ENCODE measurements at regions not wholly inside any gene's neighbourhood (a gene's known extent, or its start where the extent isn't known, plus 50 kb on each side); places are given as distances from the start of the nearest gene placed in this dataset.

GRCh38 chr5:15069407-15069905 is 197.9 kb upstream of the ANKH start:
- CTCF ChIA-PET = no interaction called here
- ATAC-seq (ENCODE audit: low read depth) (no peak), DNase-seq (no peak)
- no peak overlapping the region for H2AFZ ChIP-seq (ENCODE audit: insufficient read depth, low read depth, low read length, poor library complexity, severe bottlenecking)
- H4K20me1 ChIP-seq (ENCODE audit: control insufficient read depth, insufficient read depth, low read length, poor library complexity, severe bottlenecking) = no peaks in the 10 kb centered on the region
- no peaks in the 10 kb centered on the region for H3K36me3 ChIP-seq (replicated peaks in 1 of 2; ENCODE audit: control extremely low read depth in 1 of 2, control insufficient read depth in 1 of 2, extremely low read depth in 1 of 2, insufficient read depth in 2 of 2, low read length in 1 of 2)
- H3K9me3 ChIP-seq (ENCODE audit: control extremely low read depth in 1 of 3, control insufficient read depth in 2 of 3, insufficient read depth in 1 of 3, low read length in 2 of 3) = peaks cover 0 to 5% (median 0%) of the 10 kb centered on the region in 3 donors
- Mint-ChIP-seq H3K4me3 (no peak overlapping the region), H3K4me1 (no peaks in the 10 kb centered on the region), H3K27me3 (no peaks in the 10 kb centered on the region), H3K27ac (no peak overlapping the region), H3K9me3 (ENCODE audit: insufficient read depth) (no peaks in the 10 kb centered on the region)
- H3K4me1 ChIP-seq (ENCODE audit: control insufficient read depth in 2 of 2, insufficient read depth in 2 of 2, low read length in 2 of 2) = no peaks in the 10 kb centered on the region
- H3K27me3 ChIP-seq (replicated peaks in 1 of 4; ENCODE audit: control extremely low read depth in 1 of 4, control insufficient read depth in 3 of 4, insufficient read depth in 4 of 4, low read length in 3 of 4) = peaks cover 0 to 6% (median 0%) of the 10 kb centered on the region in 4 experiments
- WGBS (ENCODE audit: insufficient coverage) = no CpG with 5 or more reads among the region's 1 CpG
- no peak overlapping the region for H3K9ac ChIP-seq (ENCODE audit: low read length)
- POLR2A ChIA-PET = no interaction called here
- H3K27ac ChIP-seq (ENCODE audit: low read length in 2 of 2) = no peak overlapping the region
- intact Hi-C loops (cut with micrococcal nuclease) = no loop called here
- TF ChIP-seq EZH2 (IDR thresholded peaks at IDR 0.05; ENCODE audit: borderline replicate concordance, insufficient read depth, low read depth, low read length, poor library complexity, severe bottlenecking) (no peak), CTCF (IDR thresholded peaks at IDR 0.05) (no peak)
- H3K79me2 ChIP-seq (ENCODE audit: control insufficient read depth, insufficient read depth, low read length) = no peaks in the 10 kb centered on the region
- H3K4me3 ChIP-seq (ENCODE audit: control extremely low read depth in 1 of 5, extremely low read depth in 1 of 5, insufficient read depth in 1 of 5, low read depth in 2 of 5, low read length in 4 of 5) = no peak overlapping the region
- H3K4me2 ChIP-seq (replicated peaks; ENCODE audit: low read depth, low read length, poor library complexity, severe bottlenecking) = no peak overlapping the region

DNA sequence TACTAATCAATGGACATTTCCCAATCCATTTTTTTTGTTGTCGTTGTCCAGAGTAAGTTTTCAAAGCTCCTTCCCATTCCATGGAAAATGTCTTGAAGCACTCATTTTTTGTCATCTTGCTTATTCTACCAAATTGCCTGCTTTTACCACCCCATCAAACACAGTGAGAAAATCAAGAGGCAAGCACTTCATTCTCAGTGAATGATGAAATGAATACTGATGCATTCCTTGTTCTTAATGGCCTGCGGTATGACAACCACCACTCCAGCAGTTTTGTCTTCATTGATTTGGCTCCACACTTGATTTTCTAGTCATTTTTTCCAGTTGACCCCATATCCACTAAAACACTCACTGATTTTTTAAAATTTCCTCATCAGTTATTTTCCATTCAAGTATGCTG is 193.5 kb upstream of the ANKH start:
- CTCF ChIA-PET = no interaction called here
- intact Hi-C loops (cut with micrococcal nuclease) = no loop called here
- no peaks in the 10 kb centered on the region for H3K36me3 ChIP-seq (replicated peaks in 1 of 2; ENCODE audit: control extremely low read depth in 1 of 2, control insufficient read depth in 1 of 2, extremely low read depth in 1 of 2, insufficient read depth in 2 of 2, low read length in 1 of 2)
- H3K27me3 ChIP-seq (replicated peaks in 1 of 4; ENCODE audit: control extremely low read depth in 1 of 4, control insufficient read depth in 3 of 4, insufficient read depth in 4 of 4, low read length in 3 of 4) = peaks cover 0 to 6% (median 0%) of the 10 kb centered on the region in 4 experiments
- no peaks in the 10 kb centered on the region for H3K4me1 ChIP-seq (ENCODE audit: control insufficient read depth in 2 of 2, insufficient read depth in 2 of 2, low read length in 2 of 2)
- no peak overlapping the region for H2AFZ ChIP-seq (ENCODE audit: insufficient read depth, low read depth, low read length, poor library complexity, severe bottlenecking)
- no peak overlapping the region for H3K27ac Mint-ChIP-seq
- no peak overlapping the region for H3K4me3 Mint-ChIP-seq
- no peak overlapping the region for H3K27ac ChIP-seq (ENCODE audit: low read length in 2 of 2)
- H3K4me3 ChIP-seq (ENCODE audit: control extremely low read depth in 1 of 5, extremely low read depth in 1 of 5, insufficient read depth in 1 of 5, low read depth in 2 of 5, low read length in 4 of 5) = no peak overlapping the region
- H3K79me2 ChIP-seq (ENCODE audit: control insufficient read depth, insufficient read depth, low read length) = no peaks in the 10 kb centered on the region
- H4K20me1 ChIP-seq (ENCODE audit: control insufficient read depth, insufficient read depth, low read length, poor library complexity, severe bottlenecking) = no peaks in the 10 kb centered on the region
- TF ChIP-seq CTCF (IDR thresholded peaks at IDR 0.05) (no peak), EZH2 (IDR thresholded peaks at IDR 0.05; ENCODE audit: borderline replicate concordance, insufficient read depth, low read depth, low read length, poor library complexity, severe bottlenecking) (no peak)
- 75% methylated on average over 2 of the region's 2 CpGs for WGBS (ENCODE audit: insufficient coverage)
- DNase-seq (no peak), ATAC-seq (ENCODE audit: low read depth) (no peak)
- H3K9me3 Mint-ChIP-seq (ENCODE audit: insufficient read depth) = no peaks in the 10 kb centered on the region
- no peaks in the 10 kb centered on the region for H3K4me1 Mint-ChIP-seq
- H3K9ac ChIP-seq (ENCODE audit: low read length) = no peak overlapping the region
- POLR2A ChIA-PET = no interaction called here
- H3K27me3 Mint-ChIP-seq = peaks cover 3% of the 10 kb centered on the region
- peaks cover 0 to 5% (median 0%) of the 10 kb centered on the region in 3 donors for H3K9me3 ChIP-seq (ENCODE audit: control extremely low read depth in 1 of 3, control insufficient read depth in 2 of 3, insufficient read depth in 1 of 3, low read length in 2 of 3)
- no peak overlapping the region for H3K4me2 ChIP-seq (replicated peaks; ENCODE audit: low read depth, low read length, poor library complexity, severe bottlenecking)

Data from B cell (primary cell).